Stimulated activated CD4-positive, alpha-beta T cell treated with anti-CD3 and anti-CD28 coated beads, Interleukin-12 subunit alpha, Interleukin-12 subunit beta, amount 100 ng/mL, for 24 hours (primary cell): ENCODE measurements at regions not wholly inside any gene's neighbourhood (a gene's known extent, or its start where the extent isn't known, plus 50 kb on each side); places are given as distances from the start of the nearest gene placed in this dataset.
"Not testable (repeated sequence)": the region's sequence is repeated elsewhere in the genome, so short reads cannot be mapped to it uniquely, and the experiment has no call there.

Experiments used
- DNase-seq, 2 experiments: peaks; one replicate each; pipeline ENCODE4 v3.0.0-alpha.2; 2020; ENCODE audit warnings: low read depth in 2 of 2

DNA sequence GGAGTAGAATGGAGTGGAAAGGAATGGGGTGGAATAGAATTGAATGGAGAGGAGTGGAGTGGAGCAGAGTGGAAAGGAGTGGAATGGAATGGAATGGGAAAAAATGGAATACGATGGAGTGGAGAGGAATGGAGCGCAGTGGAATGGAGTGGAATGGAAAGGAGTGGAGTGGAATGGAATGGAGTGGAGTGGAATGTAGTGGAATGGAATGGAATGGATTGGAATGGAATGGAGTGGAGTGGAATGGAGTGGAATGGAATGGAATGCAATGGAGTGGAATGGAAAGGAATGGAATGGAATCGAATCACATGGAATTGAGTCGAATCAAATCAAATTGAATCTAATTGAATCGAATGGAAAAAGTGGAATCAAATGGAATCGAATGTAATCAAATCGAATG is 1016.1 kb downstream of the CDY1 start:
- DNase-seq: no peak

DNA sequence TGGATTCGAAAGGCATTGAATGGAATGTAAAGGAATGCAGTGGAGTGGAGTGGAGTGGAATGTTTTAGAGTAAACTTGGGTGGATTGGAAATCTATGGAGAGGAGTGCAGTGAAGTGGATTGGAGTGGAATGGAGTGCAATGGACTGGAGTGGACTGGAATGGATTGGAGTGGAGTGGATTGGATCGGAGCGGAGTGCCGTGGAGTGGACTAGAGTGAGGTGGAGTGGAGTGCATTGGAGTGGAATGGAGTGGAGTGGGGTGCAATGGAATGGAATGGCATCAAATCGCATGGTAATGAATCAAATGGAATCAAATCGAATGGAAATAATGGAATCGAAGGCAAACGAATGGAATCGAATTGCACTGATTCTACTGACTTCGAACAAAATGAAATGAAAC is 1023.9 kb downstream of the CDY1 start:
- DNase-seq: not testable (repeated sequence)

DNA sequence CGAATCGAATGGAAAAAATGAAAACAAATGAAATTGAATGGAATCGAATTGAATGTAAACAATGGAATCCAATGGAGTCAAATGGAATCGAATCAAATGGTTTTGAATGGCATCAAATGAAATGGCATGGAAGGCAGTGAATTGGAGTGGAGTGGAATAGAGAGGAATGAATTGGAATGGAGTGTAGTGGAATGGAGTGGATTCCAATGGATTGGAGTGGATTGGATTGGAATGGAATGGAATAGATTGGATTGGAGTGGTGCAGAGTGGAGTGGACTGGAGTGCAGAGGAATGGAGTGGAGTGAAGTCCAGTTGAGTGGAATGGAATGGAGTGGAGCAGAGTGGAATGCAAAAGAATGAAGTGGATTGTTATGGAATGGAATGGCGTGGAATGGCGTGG is 1026.3 kb downstream of the CDY1 start:
- not testable (repeated sequence) for DNase-seq

DNA sequence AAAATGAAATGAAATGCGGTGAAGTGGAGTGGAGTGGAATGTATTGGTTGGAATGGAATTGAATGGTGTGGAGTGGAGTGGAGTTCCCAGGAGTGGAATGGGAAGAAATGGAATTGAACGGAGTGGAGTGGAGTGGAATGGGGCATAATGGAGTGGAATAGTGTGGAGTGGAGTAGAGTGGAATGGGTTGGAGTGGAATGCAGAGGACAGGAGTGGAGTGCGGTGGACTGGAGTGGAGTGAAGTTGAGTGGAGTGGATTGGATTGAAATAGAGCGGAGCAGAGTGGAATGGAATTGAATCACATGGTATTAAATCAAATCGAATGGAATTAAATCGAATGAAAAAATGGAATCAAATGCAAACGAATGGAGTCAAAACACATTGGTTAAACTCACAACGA is 1042.3 kb downstream of the CDY1 start:
- not testable (repeated sequence) for DNase-seq

DNA sequence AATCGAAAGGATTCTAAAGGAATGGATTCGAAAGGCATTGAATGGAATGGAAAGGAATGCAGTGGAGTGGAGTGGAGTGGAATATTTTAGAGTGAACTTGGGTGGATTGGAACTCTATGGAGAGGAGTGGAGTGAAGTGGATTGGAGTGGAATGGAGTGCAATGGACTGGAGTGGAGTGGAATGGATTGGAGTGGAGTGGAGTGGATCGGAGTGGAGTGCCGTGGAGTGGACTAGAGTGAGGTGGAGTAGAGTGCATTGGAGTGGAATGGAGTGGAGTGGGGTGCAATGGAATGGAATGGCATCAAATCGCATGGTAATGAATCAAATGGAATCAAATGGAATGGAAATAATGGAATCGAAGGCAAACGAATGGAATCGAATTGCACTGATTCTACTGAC is 1044.8 kb downstream of the CDY1 start:
- DNase-seq: not testable (repeated sequence)

DNA sequence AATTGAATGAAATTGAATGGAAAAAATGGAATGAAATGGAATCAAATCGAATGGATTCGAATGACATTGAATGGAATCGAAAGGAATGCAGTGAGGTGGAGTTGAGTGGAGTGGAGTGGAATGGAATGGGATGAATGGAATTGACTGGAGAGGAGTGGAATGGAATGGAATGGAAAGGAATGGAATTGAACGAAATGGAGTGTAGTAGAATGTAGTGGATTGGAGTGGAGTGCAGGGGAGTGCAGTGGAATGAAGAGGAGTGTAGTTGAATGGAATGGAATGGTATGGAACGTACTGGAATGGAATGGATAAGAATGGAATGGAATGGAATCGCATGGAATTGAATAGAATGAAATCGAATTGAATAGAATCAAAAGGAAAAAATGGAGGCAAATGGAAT is 1047.3 kb downstream of the CDY1 start:
- not testable (repeated sequence) for DNase-seq

DNA sequence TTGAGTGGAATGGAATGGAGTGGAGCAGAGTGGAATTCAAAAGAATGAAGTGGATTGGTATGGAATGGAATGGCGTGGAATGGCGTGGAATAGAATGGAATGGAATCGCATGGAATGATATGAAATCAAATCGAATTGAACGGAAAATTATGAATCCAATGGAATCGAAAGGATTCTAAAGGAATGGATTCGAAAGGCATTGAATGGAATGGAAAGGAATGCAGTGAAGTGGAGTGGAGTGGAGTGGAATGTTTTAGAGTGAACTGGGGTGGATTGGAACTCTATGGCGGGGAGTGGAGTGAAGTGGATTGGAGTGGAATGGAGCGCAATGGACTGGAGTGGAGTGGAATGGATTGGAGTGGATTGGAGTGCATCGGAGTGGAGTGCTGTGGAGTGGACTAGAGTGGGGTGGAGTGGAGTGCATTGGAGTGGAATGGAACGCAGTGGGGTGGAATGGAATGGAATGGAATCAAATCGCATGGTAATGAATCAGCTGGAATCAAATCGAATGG is 1048.5 kb downstream of the CDY1 start:
- peak in 1 of 2 experiments; percentile 0 for DNase-seq

DNA sequence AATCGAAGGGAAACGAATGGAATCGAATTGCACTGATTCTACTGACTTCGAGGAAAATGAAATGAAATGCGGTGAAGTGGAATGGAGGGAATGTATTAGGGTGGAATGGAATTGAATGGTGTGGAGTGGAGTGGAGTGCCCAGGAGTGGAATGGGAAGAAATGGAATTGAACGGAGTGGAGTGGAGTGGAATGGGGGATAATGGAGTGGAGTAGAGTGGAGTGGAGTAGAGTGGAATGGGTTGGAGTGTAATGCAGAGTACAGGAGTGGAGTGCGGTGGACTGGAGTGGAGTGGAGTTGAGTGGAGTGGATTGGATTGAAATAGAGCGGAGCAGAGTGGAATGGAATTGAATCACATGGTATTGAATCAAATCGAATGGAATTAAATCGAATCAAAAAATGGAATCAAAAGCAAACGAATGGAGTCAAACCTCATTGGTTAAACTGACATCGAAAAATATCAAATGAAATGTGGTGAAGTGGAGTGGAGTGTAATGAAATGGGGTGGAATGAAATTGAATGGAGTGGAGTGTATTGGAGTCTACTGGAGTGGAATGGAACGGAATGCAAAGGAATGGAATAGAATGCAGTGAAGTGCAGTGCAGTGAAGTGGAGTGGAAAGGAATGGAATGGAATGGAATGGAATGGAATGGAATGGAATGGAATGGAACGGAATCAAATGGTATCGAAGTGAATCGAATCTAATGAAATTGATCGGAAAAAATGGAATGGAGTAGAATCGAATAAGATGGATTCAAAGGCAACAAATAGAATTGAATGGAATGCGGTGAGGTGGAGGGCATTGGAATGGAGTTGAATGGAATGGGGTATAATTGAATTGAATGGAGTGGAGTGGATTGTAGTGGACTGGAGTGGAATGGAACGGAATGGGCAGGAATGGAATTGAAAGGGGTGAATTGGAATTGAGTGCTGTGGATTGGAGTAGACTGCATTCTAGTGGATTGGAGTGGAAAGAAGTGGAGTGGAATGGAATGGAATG is 1049.3 kb downstream of the CDY1 start:
- DNase-seq: peak; percentile 1 to 17
